ENCODE measurements at regions not wholly inside any gene's neighbourhood (a gene's known extent, or its start where the extent isn't known, plus 50 kb on each side); places are given as distances from the start of the nearest gene placed in this dataset.

GRCh38 chr2:220493871-220494525 is 866.6 kb downstream of the SLC4A3 start:
- Mint-ChIP-seq H3K4me1 (ENCODE audit: low read depth) (no peaks in the 10 kb centered on the region), H3K36me3 (ENCODE audit: low read depth) (no peaks in the 10 kb centered on the region), H3K27ac (no peak overlapping the region), H3K9me3 (no peaks in the 10 kb centered on the region), H3K4me3 (no peak overlapping the region), H3K27me3 (peaks cover 4% of the 10 kb centered on the region)
- H3K27ac ChIP-seq (ENCODE audit: low read depth in 1 of 2, low read length in 2 of 2), result no peak overlapping the region
- ATAC-seq (ENCODE audit: poor library complexity), result no peak
- H3K4me1 ChIP-seq (ENCODE audit: insufficient read depth, low read length), result no peaks in the 10 kb centered on the region
- no peak overlapping the region for H3K4me3 ChIP-seq (ENCODE audit: low read length)
- H3K36me3 ChIP-seq (ENCODE audit: insufficient read depth, low read length), result no peaks in the 10 kb centered on the region
- no peak for DNase-seq
- ChIA-PET CTCF (no interaction called here), POLR2A (no interaction called here)
- no peaks in the 10 kb centered on the region for H3K9me3 ChIP-seq (ENCODE audit: control insufficient read depth in 1 of 2, insufficient read depth in 1 of 2, low read length in 2 of 2)
- TF ChIP-seq CTCF (IDR thresholded peaks at IDR 0.05), result no peak
- H3K27me3 ChIP-seq (ENCODE audit: control insufficient read depth in 1 of 2, insufficient read depth in 2 of 2, low read length in 2 of 2), result no peaks in the 10 kb centered on the region
- intact Hi-C loops (cut with DNase I, micrococcal nuclease), result no loop called here

GRCh38 chr2:220496513-220496912 is 869.1 kb downstream of the SLC4A3 start:
- ChIA-PET POLR2A (interaction anchor here (0.6 kb wide), 1 partner anchor 15 kb away, joined by 4 read pairs; no protein-coding TSS in a partner anchor), CTCF (no interaction called here)
- Histone ChIP-seq H3K27ac (ENCODE audit: low read depth in 1 of 2, low read length in 2 of 2) (no peak overlapping the region), H3K27me3 (ENCODE audit: control insufficient read depth in 1 of 2, insufficient read depth in 2 of 2, low read length in 2 of 2) (no peaks in the 10 kb centered on the region), H3K4me1 (ENCODE audit: insufficient read depth, low read length) (no peaks in the 10 kb centered on the region), H3K36me3 (ENCODE audit: insufficient read depth, low read length) (no peaks in the 10 kb centered on the region), H3K4me3 (ENCODE audit: low read length) (no peak overlapping the region), H3K9me3 (ENCODE audit: control insufficient read depth in 1 of 2, insufficient read depth in 1 of 2, low read length in 2 of 2) (no peaks in the 10 kb centered on the region)
- intact Hi-C loops (cut with DNase I, micrococcal nuclease), result no loop called here
- no peak for TF ChIP-seq CTCF (IDR thresholded peaks at IDR 0.05)
- H3K36me3 Mint-ChIP-seq (ENCODE audit: low read depth), result no peaks in the 10 kb centered on the region
- ATAC-seq (ENCODE audit: poor library complexity), result no peak
- no peak for DNase-seq
- no peak overlapping the region for H3K27ac Mint-ChIP-seq
- H3K9me3 Mint-ChIP-seq, result peaks cover 2% of the 10 kb centered on the region
- H3K4me1 Mint-ChIP-seq (ENCODE audit: low read depth), result no peaks in the 10 kb centered on the region
- peaks cover 4% of the 10 kb centered on the region for H3K27me3 Mint-ChIP-seq
- no peak overlapping the region for H3K4me3 Mint-ChIP-seq

GRCh38 chr2:220499225-220499624 is 871.8 kb downstream of the SLC4A3 start:
- TF ChIP-seq CTCF (IDR thresholded peaks at IDR 0.05), result no peak
- no peaks in the 10 kb centered on the region for H3K36me3 Mint-ChIP-seq (ENCODE audit: low read depth)
- Histone ChIP-seq H3K4me3 (ENCODE audit: low read length) (no peak overlapping the region), H3K4me1 (ENCODE audit: insufficient read depth, low read length) (no peaks in the 10 kb centered on the region), H3K27ac (ENCODE audit: low read depth in 1 of 2, low read length in 2 of 2) (no peak overlapping the region), H3K9me3 (ENCODE audit: control insufficient read depth in 1 of 2, insufficient read depth in 1 of 2, low read length in 2 of 2) (no peaks in the 10 kb centered on the region), H3K36me3 (ENCODE audit: insufficient read depth, low read length) (no peaks in the 10 kb centered on the region), H3K27me3 (ENCODE audit: control insufficient read depth in 1 of 2, insufficient read depth in 2 of 2, low read length in 2 of 2) (no peaks in the 10 kb centered on the region)
- no peaks in the 10 kb centered on the region for H3K4me1 Mint-ChIP-seq (ENCODE audit: low read depth)
- no peak overlapping the region for H3K4me3 Mint-ChIP-seq
- DNase-seq (no peak), ATAC-seq (ENCODE audit: poor library complexity) (no peak)
- H3K27me3 Mint-ChIP-seq, result no peaks in the 10 kb centered on the region
- H3K27ac Mint-ChIP-seq, result no peak overlapping the region
- ChIA-PET CTCF (no interaction called here), POLR2A (no interaction called here)
- H3K9me3 Mint-ChIP-seq, result peaks cover 5% of the 10 kb centered on the region
- intact Hi-C loops (cut with DNase I, micrococcal nuclease), result no loop called here
